GM19035 (cell line): ENCODE measurements at regions not wholly inside any gene's neighbourhood (a gene's known extent, or its start where the extent isn't known, plus 50 kb on each side); places are given as distances from the start of the nearest gene placed in this dataset.

Experiments
- ATAC-seq: cut with Tn5 transposase; IDR thresholded peaks from one replicate; pipeline ENCODE4 v1.9.1; 2021; ENCODE audit not compliant: unreplicated experiment

DNA sequence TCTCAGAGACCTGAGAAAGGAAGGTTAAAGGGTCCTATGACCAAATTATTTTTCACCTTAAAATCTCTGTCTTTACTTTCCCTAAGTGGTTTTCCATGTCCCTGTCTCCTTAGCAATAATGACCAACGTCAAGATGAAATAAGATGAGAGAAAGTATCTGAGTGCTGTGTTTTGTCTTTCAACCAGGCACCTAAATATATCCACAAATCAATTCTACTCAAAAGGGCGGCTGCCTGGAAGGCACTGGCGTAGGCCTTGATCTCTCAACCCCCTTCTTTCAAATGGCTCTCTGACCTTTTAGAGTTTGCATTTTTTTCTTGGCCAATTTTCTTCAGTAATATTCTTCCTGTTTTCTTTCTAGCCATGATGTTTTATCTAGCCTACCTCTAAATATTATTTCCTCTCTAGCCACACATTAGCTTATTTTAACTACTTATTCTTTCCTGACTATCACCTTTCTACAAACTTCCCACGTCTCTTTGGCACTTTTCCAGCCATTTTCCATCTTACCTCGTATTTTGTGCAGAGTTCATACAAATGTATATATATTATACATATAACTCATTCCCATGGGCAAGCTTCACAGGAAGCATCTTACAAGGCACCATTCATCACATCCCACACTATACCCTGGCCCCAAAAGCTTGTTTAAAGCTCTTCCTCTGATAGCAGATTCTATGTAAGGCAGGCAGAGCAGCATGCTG lies 204.5 kb downstream of the SNX18 start:
- no peak for ATAC-seq

DNA sequence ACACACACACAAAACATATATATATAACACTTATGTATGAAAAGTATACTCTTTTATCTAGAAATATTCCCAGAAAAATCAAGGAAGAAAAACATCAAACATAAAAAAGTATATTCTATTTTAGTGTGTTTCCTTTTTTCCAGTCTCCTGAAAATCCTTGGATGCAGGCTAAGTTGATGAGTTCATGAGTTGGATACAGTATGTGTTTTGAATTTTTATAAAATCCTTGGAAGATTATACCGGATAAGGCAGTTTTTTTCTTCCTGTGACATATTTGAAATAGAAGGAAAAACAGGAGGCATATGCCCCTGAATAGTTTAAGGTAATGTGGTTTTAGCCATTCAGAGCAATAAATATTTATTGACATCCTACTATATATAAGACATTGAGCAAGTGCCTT lies 203.6 kb downstream of the SNX18 start:
- no peak for ATAC-seq

DNA sequence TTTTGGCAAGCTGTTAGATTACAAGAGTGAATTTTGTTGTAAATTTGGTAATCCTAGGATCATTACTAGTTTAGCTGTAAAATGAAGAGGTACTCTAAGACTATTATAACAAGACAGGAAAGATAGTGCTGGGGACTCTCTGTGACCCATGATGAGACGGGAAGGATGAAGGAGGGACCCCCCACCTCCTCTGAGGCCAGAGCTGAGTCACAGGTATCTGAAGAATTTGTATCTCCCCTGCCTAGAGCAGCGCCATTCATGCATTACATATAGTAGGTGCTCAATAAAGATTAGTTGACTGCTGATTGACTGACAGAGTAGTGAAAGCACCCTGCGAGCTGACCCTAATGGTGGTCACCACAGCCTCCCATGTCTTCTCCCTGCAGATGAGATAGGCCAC lies 202.8 kb downstream of the SNX18 start:
- ATAC-seq, result no peak

DNA sequence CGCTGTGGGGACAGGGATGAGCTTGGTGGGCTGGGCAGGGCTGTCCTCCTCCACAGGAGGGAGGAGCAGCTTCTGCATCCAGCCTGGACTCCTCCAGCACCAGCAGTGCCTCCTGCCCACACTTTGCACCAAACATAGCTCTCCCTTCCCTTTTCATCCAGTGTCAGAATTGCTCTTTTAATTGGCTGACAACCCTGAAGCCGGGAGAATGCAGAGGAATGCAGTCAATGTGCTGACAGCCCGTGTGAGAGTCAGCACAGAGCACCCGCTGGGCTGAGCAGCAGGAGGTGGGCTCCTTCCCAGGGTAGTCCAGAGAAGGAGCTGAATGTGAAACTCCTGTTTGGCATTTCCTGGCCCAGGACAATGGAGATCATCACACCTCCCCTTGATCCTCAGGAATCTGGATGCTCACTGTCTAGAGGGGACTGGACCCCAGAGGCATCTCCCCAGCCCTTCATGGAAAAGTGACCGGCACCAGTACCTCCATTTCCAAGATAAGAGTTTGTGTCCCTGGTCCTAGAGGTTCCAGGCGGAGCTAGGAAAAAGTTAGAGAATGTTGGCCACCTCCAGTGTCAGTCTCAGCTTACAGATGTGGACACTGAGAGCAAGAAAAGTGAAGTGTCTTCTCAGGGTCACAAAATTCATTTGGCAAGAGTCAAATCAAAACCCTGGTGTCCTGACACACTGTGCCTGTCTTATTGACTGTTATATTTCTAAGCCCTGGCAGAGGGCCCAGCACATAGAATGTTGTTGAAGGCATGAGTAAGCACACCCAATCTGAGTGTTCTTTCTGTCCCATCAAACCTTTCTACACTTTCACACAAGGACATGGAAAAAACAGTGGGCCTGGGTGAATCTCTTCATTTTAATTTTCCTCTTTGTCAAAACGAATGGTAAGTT lies 202.1 kb downstream of the SNX18 start:
- ATAC-seq, result no peak

DNA sequence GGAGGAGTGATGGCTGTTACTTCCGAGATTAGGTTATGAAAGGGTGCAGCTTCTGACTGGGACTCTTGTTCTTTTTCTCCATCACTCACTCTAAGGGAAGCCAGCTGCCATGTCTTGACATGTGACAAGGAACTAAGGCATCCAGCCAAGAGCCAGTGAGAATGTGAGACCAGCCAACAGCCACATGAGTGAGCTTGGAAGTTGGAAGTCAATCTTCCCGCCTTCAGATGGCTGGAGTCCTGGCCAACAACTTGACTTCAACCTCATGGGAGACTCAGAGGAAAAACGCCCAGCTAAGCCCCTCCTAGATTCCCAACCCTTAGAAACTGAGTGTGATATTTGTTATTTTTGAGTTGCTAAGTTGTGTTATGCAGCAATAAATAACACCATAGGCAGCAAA lies 201.1 kb downstream of the SNX18 start:
- ATAC-seq, result no peak

DNA sequence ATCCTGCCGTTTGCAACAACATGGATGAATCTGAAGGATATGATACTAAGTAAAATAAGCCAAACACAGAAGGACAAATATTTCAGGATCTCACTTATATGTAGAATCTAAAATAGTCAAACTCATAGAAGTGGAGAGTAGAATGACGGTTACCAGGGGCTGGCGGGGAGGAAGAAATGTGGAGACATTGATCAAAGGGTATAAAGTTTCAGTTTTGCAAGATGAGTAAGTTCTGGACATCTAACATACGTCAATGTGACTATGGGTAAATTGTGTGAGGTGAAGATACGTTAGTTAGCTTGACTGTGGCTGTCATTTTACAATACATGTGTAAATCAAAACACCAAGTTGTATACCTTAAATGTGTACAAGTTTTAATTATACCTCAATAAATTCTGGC lies 200.3 kb downstream of the SNX18 start:
- ATAC-seq, result no peak

DNA sequence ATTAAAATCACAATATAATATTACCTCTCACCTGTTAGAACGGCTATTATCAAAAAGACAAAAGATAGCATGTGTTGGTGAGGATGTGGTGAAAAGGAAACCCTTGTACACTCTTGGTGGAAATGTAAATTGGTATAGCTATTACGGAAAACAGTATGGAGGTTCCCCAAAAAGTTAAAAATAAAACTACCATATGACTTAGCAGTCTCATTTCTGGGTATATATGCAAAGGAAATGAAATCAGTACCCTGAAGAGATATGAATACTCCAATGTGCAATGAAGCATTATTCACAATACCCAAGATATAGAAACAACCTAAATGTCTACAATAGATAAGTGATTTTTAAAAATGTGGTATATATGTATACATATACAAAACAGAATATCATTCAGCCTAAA lies 199.9 kb downstream of the SNX18 start:
- no peak for ATAC-seq

DNA sequence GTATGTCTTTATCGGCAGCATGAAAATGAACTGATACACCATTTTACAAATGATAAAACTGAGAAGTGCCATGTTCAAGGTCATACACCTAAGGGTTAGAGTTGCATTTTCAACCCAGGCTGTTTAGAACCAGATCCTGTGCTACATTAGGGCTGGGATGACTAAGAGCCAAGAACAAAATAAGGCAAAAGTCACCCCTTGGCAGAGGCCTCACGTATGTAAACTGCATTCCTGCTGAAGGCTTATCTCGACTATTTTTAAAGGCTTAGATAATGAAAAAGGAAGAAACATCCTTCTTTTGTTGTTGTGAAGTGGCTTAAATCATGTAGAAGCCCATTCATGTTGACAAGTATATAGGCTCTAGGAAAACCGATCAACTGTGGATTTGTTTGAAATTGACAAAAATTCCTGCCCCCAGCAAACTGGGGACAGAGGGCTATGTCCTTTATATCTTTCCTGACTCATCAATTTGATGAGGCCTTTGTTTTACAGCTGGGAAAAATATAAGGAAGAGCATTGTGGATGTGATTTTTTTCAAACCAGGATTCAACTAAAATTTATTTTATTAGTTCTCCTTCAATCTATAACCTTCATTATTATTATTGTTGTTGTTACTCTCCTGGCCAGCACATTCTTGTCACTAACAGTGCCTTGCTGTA lies 196.5 kb downstream of the SNX18 start:
- ATAC-seq, result no peak

DNA sequence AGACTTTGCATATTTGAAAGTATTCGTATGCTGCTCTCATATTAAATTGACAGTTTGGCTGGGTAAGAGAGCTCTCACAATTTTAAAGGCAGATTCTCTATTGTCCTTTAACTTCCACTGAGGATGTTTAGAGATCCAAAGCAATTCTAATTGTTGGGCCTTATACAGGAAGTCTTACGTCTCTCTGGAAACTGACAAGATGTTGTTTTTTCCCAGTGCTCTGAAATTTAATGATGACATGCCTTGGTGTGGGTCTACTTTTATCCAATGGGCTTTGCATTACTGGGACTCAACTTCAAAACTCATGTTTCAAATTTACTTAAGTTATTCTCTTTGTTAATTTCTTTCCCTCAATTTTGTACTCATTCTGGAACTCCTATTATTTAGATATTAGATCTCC lies 191.5 kb downstream of the SNX18 start:
- no peak for ATAC-seq

DNA sequence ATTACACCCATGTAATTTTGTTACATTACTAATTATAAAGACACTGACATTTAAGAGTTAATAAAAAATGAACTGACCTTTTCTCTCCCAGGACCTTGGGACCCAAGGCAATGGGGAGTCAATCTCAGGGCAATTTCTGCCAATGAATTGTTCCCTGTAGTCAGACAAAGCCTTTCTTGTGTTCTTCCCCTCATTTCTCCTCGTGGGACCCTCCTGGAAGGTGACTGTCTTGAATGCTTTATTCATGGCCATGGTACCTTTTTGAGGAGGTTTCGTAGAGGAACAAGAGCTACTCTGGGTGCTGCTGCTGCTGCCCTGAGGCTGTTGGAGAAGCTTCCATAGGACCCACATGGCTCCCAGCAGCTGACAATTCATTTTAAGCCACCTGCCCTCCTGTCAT lies 190.3 kb downstream of the SNX18 start:
- ATAC-seq, result no peak

DNA sequence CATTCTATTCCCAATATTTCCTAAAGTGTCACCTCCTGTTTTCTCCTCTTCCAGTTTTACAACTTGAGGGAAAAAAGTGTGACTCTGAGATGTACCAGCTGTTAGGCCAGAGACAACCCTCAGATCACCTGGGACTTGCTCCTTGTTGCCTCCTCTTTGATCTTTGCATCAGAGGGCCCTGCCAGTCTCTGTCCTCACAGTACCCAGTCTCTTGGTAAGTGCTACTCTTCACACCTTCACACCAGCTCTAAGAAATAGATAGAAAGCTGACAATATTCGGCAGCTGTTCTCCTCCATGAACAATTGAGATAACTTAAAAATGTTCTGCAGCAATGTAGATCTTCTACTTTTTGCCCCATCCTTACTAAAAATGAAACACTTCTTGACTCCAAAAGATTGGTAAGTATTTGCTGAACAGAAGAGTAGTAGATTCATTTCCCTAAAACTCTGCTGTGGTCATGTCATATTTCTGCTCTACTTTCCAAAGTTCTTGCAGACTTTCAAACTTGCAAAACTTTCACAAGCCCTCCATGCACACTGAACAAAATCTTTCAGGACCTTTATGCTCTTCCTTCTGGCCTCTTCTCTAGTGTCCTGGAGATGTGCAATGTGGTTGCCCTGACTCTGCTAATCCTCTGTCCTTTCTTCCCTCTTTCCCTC lies 188.6 kb downstream of the SNX18 start:
- ATAC-seq, result no peak

DNA sequence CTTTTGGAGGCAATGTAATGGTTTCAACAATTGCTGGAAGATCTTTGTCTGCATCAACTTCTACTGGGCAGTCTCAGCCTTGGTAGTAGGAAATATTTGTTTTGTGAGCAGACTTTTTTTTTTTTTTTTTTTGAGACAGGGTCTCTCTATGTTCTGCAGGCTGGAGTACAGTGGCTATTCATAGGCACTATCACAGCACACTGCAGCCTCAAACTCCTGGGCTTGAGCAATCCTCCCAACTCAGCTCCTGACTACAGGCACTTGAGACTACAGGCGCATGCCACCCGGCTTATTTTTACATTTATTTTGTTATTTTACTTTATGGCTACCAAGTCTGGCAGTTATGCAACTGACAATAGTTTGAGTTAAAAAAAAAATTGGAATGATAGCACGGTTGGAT lies 187.3 kb downstream of the SNX18 start:
- ATAC-seq, result no peak

DNA sequence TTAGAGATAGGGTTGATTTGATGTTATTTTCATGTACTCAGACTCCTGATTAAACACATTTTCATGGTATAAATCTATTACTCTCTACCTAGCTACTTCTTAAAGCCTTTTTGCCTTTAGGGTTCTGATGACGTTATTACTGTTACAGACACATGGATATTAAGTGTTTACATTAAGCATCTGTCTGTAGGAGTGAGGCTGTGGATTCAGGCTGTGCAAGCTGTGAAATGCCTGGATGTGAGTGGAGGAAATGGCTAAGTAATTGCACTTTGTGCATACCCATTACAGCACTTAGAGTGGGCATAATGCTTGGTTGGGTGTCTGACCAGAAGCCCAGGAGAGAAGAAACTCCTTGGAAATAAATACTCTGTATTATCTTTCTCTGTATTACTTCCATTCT lies 186.8 kb downstream of the SNX18 start:
- ATAC-seq, result no peak

DNA sequence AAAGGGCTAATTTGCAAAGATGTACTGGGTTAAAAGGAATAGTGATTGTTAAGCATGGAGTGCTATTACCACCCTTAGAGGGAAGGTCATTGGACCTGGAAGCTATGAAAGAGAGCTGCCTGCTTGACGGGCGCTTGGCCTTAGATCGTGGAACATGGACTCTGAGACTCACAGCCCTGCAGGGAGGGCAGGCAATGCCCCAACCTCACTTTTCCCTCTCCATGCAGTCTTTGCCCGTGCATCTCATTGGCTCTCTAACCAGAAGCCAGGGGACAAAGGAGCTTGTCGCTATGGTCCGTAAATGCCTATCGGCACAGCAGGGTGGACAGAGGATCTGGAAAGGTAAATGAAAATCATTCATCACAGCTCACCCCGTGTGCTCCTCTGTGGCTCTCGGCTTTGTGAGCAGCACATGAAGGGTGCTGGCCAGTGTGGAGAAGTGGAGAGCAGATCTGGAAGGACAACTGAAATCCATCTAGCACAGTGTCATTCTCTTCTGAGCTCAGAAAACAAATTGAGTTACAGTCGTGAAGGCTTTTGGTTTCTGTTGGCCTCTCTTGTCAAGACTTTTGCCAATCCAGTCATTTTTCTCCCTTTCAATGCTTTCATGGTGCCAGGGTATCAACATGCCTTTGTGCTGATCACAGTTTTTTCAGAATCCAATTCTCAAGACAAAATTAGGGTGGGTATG lies 186.2 kb downstream of the SNX18 start:
- no peak for ATAC-seq

DNA sequence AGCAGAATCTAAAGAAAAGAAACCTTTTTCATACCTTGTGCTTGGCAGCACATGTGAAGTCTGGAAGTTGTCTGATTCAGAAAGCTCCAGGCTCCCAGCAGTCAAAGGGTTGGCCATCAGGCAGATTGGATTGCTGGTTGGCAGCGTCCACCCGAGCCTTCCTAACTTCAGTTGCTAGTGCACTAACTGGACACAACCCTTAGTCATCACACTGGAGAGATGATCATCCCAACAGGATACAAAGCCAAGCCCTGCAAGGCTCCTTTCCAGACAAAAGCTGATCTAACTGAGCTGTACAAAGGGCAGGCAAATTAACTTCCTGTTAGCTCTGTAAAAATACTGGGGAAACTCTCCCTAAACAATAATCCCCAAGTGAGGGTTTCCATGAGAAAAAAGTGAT lies 185.6 kb downstream of the SNX18 start:
- no peak for ATAC-seq

DNA sequence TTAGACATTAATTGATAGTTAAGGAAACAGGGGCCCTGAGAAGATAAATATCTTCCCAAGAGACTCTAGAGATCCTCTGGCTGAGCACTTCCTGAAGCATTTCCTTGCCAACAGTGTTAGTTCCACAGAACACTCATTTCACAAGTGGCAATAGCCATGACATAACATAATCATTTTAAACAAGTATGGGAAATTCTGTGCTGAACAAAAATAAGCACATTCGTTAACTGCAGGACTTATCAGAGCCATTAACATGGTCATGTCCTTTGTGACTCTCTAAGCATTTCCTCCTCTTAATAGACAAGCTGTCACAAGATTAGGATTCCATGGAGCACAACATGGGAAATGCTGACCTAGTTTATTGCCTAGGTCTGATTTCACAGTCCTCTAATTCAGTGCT lies 184.9 kb downstream of the SNX18 start:
- no peak for ATAC-seq

DNA sequence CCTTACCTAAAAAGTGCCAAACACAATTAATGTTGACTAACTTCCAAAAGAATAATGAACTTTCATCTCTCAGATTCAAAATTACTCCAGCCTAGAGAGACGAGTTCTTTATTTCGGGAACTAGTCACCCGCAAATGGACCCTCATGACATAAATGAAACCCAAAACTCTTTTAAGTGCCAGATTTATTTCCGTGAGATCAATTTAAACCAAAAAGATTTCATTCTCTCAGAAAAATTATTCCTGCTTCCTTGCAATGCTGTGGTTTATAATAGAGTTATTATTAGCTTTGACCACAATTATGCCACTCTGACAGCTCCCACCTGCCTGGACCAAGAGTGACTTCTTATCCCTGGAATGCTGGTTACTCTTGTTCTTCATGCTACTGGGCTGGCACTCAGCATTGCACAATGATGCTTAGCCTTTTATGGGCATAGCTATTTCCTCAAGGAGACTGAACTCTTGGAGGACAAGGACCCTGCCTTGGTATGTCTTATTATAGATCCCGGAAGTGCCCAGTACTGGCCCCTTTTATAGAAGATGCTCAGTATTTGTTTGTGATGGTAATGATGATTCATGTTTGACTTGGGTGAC lies 183.5 kb downstream of the SNX18 start:
- ATAC-seq, result no peak

DNA sequence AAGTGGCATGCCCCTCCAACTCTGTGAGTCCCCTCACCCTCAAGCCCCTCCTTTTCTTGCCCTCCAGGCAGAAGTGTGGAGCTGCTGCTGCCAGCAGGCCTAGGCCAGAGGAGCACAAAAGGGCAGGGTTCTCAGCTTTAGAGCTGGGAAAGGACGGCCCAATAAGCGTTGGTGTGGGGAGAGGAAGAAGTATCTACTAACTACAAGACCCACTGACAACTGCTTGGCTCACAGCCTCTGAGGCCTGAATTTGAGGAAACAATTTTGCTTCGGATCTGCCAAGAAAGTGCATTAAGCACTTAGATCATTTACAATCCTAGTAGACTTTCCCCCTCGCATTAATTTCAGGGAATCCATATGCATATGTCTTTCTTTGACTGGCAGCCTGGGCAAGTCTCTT lies 179.4 kb downstream of the SNX18 start:
- no peak for ATAC-seq

DNA sequence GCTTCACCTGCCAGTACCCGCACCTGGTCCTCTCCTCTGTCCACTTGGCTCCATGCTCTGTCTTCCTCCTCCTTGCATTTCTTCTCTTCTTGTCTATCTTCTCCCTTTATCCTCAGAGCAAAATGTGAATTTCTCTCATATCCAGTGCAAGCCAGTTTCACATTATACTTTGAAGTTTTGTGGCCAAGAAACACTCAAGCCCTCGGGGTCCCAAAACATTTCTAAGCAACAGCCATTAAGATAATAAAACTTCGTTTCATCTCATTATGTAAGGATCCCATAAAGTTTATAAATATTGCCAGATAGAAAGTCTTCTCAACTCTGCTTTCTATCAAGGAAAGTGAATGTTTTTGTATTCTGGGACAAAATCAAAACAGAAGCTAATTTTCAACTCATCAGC lies 178.8 kb downstream of the SNX18 start:
- ATAC-seq, result no peak

DNA sequence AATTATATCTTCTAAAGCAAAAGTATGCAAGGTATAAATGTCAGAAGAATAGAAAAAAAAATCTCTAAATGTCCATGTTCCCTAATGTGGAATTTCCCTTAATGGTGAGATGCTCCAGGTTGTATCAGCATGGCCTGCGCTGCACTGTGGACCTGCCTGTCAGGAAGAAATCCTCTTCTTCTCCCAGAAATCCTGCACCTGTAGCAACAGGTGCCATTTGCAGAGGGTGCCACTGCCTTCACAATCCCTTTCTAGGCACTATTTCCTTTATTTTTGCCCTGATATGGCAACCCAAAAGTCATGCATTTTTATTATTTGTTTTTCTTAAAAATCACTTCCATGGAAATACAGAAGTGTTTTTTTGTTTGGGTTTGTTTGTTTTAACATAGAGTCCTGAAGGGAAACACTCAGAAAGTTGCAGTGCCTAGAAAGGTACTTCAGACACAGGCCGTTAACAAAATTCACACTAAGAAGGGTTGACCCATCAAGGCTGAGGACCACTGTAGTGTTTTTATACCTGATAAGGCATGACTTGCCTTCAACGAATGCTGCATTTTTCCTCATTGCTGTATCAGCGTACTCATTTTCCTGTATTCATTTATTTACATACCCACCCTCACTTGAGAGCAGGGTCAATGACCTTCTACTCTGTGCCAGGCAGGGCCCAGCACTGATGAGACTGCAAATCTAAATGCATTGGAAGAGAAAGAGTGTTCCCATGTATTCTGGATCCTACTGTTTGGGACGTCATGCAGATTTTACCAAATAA lies 177.8 kb downstream of the SNX18 start:
- ATAC-seq, result no peak
